HG03175 (cell line): ENCODE measurements at regions not wholly inside any gene's neighbourhood (a gene's known extent, or its start where the extent isn't known, plus 50 kb on each side); places are given as distances from the start of the nearest gene placed in this dataset.
"Not testable (repeated sequence)": the region's sequence is repeated elsewhere in the genome, so short reads cannot be mapped to it uniquely, and the experiment has no call there.

ENCODE experiments used
- ATAC-seq: cut with Tn5 transposase; IDR thresholded peaks from one replicate; pipeline ENCODE4 v1.9.1; 2021; ENCODE audit warnings: mild to moderate bottlenecking, moderate library complexity; ENCODE audit not compliant: unreplicated experiment

DNA sequence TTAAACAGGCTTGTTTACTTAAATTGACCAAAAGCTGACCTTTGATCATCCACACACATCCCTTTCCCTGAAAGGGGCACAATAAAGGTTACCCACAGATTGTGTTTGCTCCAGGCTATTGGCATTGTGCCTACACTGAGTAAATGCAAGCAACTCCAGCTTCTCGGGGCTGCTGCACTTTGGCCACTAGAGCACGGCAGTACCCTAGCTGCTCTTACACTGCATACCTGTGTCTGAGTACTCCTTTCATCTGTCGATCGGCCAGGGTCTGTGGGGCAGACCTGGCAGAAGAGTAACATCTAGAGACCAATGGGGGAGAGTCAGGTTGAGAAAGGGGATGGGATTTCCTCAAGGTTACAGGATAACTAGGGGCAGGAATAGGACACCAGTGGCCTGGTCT is 281.9 kb upstream of the NMUR2 start:
- ATAC-seq = no peak

DNA sequence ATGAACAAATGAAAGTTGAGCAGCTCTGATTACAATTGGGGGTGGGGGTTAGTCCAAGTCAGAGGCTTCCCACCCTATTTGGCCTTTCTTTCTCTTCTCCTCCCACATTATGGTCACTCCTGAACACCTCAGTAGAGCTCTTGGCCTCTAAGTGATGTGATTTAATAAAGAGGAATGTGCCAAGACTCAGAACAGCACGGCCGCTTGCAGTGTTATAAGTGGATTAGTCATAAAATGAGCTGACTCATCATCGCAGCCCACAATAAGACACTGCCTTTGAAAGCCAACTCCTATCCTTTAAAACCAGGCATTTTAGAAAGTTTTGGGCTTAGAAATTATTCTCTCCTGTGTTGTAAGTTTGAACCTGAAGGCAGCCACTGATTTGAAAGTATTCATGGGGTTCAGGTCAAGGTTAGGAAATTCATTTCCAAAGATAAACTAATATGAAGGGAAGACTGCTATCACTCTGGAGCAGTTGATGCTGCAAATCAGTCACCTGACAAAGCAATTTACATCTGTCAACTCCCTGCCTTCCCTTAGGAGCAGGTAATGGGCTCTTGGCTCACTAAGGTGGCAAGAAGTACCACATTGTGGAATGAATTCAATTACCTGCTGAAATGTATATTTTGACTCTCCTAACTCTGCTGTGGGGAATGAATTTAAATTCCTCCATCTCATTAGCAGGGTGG is 283.6 kb upstream of the NMUR2 start:
- ATAC-seq = no peak

DNA sequence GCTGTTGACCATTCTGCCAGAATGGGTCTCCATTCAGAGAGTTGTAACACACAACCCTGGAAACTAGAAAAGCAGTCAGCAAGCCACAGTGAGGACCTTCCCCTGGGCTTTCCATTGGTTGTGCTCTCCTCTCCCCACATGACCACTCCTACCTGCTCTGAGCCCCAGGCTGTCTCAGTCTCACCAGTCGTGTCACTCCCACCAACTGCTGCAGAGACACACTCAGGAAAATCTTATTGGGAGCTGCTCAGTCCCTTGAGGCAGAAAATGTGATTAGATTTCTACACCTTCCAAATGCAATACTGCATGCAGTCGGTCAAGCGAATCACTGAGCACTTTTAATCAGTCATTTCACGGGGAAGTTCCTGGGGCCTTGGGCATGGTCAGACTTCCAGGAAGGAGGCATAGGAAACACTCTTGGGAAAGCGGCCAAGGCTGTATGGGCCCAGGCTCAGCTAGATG is 284.2 kb upstream of the NMUR2 start:
- ATAC-seq = no peak

DNA sequence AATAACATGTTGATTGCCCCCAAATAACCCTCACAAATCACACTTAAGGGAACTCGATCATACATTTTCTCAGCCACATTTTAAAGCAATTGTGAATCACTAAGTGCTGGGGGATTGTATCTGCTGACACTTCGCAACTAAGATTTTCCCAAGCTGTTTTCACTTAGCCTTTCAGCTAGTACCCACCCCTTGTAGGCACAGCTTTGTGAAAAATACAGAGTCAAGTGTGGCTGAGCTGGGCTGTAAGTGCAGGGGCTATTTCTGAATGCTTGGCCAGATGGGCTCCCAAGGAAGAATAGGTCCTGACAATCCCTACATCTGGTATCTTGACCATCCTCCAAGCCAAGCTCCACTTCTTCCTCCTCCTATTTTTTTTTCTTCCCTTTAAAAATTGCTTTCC is 289.2 kb upstream of the NMUR2 start:
- ATAC-seq = no peak

DNA sequence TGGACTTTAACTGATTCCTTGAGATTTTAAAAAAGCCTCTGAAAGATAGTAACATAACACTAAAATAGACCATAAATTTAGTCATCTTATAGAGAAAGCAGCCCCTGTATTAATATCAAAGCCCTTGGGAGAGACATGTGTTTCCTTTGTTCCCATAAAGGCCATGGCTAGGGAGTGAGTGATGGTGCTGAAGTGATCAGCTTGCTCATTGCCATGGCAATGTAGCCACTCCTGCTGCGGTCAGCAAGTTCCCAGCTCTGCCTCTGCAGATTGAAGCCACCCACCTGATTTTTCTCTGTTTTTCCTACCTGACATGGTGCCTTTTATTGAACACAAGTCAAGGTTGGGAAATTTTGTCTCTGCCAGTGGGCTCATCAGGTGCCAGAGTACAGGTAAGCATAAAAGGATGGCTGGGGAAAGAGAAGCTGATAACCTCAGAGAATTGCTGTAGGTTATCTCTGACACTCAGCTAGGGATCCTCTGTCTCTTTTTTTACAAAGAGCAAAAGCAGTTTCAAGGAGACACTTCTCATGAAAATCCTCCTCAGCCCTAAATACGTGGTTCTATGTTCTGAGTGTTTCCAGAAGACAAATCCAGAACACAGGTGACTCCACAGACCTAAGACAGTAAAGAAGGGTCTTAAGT is 296.3 kb upstream of the NMUR2 start:
- ATAC-seq = no peak

DNA sequence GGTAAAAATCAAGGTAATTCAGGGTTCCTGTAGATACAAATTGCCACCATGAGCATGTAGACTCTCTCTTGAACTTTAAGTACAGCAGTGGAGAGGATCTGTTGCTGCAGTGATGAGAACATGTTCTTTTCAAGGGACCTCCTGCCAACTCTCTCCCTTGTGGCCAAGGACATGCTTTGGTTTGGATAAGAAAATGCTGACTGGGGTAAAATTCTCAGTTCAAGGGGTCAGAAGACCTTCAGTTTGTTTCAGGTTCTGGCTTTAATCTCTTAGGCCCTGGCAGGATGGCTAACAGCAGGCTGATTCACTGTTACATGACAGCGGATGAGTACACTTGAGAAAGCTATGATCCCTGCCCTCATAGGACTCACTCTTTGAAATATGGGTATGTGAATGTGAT is 299.2 kb upstream of the NMUR2 start:
- ATAC-seq = no peak

DNA sequence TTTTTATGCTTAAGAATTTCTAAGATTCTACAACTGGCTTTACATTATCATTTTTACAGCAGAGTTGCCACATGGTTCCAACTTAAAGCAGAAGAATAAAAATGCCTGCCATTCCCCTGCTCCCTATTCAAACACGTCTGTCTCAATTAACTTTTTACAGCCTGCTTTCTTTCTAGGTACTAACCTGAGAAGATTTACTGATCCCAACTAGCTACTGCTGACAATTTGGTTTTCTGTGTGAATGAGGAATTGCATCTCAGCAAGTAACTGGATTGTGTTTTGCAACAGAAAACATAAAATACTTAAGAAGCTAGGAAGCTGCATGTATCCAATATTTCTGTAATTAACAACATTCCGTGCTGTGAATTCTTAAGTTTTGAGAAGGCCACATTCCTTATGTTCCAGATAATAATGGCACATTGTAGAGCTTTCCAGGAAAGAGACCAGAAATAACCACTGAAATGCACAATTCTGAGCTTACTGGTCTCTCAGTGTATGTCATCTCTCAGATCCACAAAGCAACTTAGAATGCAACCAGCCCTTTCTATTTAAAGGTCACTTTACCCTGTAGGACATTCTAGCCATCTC is 306.8 kb upstream of the NMUR2 start:
- no peak for ATAC-seq

DNA sequence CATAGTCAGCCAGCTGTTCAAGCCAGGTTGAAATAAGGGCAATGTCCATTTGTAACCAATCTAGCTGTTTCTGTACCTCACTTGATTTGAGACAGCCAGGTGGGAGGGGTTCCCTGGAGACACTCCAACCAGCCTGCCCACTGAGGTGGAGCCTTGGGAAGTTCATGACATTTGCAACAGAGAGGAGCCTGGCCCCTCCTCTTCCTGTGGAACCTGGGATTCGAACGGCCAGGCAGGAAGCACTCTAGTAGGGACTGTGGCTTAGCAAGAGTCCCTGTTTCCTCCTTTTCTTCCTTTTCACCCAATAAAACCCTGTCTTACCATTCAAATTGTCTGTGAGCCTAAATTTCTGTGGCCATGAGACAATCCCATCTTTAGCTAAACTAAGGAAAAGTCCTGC is 312.3 kb upstream of the NMUR2 start:
- ATAC-seq = no peak

DNA sequence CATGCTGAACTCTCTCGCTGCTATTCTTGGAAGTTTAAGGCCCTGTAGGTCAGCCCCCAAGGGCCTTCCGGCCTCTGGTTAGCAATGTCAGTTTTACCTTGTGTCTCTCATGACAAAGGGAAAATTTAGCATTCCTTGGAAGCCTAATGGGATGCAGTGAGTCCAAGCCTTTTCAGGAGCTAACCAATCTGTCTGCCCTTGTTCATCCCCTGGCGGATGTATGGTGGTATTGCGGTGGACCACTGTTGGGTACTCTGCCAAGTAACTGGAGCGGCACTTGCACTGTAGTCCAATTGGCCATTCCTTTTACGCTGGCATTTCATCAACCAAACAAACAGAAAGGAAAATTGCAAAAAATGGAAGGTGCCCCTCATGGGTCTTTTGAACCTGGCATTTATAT is 318.4 kb upstream of the NMUR2 start:
- no peak for ATAC-seq

DNA sequence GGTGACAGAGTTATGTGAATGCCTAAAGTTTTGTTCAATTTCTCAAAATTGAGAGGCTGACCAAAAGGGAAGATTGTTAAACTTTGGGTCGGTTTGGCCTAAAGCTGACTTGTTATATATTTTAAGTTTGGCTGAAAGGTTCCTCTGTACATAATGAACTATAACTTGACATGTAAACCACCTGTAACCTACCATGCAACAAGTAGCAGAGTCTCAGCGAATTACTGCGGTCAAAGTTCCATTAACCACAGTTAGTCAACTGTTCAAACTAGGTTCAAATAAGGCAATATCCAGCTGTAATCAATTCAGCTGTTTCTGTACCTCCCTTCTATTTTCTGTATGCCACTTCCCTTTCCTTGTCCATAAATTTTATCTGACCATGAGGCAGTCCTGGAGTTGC is 325.1 kb upstream of the NMUR2 start:
- ATAC-seq = no peak

DNA sequence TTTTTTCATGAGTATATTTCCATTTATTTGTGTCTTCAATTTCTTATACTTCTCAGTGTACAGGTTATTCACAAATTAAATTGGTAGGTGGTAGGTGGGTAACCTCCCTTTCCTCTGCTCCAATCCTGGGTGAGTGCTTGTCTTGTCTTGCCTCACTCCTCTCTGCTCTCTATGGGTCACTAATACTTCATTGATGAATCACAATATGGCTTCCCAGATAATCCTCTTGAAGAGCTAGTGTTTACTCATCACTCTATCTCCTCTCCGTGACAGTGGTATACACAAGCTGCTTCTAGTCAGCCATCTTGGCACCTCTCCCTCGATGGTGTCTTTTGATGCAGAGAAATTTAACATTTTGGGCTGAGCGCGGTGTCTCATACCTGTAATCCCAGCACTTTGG is 331.8 kb upstream of the NMUR2 start:
- no peak for ATAC-seq

DNA sequence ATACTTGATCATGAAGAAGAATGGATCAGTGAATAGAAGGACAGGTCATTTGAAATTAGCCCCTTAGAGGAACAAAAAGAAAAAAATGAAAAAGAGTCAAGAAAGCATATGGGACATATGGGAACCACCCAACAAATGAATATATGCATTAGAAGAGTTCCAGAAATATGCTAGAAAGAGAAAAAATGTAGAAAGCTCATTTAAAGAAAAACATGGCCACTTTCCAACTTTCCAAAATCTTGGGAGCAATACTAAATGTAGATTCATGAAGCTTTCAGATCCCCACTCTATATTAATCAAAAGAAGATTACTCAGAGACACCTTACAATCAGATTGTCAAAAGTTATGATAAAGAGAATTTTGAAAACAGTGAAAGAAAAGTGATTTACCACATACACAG is 334.8 kb upstream of the NMUR2 start:
- no peak for ATAC-seq

DNA sequence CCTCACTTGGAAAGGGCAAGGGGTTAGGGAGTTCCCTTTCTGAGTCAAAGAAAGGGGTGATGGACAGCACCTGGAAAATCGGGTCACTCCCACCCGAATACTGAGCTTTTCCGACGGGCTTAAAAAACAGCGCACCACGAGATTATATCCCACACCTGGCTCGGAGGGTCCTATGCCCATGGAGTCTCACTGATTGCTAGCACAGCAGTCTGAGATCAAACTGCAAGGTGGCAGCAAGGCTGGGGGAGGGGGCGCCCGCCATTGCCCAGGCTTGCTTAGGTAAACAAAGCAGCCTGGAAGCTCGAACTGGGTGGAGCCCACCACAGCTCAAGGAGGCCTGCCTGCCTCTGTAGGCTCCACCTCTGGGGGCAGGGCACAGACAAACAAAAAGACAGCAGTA is 336.0 kb upstream of the NMUR2 start:
- ATAC-seq = not testable (repeated sequence)

DNA sequence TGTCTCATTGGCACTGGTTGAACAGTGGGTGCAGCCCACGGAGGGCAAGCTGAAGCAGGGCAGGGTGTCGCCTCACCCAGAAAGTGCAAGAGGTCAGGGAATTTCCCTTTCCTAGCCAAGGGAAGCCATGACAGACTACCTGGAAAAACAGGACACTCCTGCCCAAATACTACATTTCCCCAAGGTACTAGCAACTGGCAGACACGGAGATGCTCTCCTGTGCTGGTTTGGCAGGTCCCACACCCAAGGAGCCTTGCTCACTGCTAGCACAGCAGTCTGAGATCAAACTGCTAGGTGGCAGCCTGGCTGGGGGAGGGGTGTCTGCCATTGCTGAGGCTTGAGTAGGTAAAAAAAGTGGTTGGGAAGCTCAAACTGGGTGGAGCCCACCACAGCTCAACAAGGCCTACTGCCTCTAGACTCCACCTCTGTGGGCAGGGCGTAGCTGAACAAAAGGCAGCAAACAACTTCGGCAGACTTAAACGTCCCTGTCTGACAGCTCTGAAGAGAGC is 382.7 kb upstream of the NMUR2 start:
- not testable (repeated sequence) for ATAC-seq

DNA sequence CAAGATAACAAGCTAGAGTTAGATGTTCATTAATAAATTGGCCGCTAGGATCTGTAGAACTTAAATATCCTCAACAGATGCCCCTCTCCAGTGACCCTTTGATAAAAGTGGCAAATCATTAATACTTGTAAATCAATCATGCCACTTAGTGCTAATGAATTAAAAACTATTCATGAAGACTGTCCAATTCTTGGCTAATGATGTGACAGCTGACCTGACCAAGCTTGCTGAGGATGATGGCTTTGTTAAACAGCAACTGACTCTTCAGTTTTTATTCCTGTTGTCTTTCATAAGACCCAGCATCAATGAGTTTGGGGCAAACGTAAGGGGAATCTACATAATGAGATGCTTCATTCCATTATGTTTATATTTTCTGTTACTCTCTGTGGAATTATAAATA is 396.8 kb upstream of the NMUR2 start:
- no peak for ATAC-seq

DNA sequence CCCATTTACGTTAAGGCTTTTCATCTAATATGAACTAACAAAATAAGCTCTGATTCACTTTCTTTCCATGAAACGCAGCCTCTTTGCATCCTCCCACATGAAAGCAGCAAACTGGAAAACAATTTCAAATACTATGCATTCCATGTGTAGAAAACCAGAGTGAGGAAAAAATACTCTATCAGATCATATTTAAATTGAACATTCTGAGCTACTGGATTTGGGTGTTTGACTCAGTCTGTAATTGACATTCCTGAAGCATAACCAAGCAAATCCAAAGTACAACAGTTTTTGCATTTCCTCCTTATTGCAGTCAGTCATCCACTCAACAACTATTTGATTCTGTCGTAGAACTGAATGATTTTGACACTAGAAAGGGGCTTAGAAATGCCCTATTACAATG is 399.1 kb upstream of the NMUR2 start:
- no peak for ATAC-seq

DNA sequence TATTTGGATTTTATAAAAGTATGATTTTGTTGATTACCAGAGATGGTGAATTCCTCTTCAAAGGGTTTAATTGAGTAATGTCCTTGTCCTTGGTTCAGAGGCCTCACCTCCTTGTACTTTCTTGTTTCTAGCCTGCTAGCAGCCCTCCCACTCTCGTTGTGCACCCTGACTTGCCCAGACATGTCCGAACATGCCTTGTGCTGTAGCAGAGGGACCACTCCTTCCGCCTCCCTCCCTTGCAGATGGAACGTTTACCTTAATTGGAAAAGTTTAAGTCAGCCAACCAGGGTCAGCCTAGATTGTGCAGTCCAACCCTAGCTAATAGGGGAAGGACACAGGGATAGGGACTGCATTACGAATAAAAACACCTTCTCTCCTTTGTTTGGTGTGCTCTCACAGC is 406.9 kb upstream of the NMUR2 start:
- ATAC-seq = no peak

DNA sequence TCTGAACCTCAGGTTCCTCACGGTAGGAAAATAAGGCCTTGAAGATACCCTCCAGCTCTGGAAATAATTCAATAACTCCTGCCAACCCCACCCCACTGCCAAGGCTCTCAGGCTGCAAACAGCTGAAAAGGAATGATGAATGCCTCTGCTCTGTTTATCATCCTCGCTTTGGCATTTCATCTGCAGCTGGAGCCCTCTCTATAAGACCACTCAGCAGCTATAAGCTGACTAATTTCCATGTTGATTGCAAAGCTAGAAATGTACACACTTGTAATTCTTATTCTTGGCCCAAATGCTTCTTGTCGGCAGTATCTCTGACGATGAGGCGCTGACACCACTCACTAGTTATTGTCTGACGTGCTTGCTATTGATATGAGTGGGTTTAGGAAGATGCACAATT is 408.4 kb upstream of the NMUR2 start:
- no peak for ATAC-seq

DNA sequence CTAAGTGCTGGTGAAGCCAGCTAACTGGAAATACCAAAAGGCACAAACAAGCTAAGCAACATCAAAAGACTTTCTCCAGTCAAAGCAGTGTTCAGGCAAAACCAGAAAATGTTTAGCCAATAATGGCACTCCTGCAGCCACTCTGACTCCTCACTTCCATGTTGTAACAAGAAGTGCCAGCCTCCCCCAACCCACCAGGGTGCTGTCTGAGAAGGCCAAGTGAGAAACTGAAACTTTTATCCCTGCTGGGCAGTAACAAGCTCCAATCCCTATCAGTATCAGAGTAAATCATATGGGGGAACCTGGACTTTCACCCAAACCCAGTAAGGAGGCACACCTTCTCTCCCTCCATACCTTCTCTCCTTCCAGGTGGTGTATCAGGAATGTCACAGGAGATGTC is 414.8 kb upstream of the NMUR2 start:
- ATAC-seq = no peak

DNA sequence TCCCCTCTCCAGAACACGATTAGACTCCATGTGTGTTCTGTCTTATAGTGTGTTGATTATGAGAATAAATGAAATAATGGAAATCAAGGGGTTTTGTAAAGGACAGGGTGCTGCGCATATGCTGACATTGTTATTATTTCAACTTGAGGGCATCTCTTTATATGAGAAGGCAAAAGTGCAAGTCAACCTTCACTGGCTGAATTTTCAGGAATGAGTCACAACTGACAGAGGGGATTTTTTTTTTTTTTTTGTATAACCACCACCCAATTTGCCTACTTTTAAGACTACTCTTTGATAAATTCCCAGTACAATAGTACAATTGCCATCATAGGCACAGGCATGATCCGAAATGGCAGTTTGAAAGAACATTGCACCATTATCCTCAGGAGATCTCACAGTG is 419.2 kb upstream of the NMUR2 start:
- ATAC-seq = no peak

DNA sequence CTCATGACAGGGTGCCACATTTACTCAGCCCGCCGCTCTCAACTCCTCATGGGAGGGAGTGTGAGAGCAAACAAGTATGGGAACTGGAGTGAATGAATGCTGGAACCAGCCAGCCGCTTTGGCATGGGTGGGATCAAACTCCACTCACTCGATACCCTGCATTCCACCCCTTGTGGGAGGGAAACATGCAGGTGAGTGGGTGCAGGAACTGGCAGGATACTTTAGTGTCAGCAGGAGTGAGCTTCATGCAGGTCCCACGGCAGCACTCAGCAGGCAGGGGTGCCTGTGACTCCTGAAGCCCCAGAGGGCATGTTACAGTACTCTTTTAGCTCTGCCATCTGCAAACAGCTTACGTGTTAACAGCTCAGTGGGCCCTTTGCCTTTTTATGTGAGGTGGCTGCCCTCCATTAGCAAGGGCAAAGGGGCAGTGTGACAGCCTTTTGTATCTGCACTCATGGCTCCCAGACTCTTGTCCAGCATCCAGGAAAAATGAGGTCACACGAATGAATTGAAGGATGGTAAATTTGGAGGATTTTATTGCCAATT is 433.2 kb upstream of the NMUR2 start:
- no peak for ATAC-seq

DNA sequence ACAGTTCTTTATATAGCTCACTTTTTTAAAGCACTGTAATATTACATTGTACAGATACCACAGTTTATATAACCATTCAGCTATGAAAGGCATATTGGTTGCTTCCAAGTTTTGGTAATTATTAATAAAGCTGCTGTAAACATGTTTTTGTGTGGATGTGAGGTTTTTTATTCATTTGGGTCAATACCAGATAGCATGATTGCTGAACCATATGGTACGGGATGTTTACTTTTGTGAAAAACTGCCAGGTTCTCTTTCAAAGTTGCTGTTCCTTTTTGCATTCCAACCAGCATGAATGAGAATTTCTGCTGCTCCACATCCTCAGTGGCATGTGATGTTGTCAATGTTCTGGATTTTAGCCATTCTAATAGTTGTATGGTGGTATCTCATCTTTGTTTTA is 439.6 kb upstream of the NMUR2 start:
- ATAC-seq = no peak
